22Rv1 (cell line): ENCODE measurements at regions not wholly inside any gene's neighbourhood (a gene's known extent, or its start where the extent isn't known, plus 50 kb on each side); places are given as distances from the start of the nearest gene placed in this dataset.

Experiments used
- CTCF ChIP-seq: fragments of 450-650 bp; IDR thresholded peaks from 2 replicates; pipeline ENCODE4 v1.5.1; 2017; ENCODE audit warnings: mild to moderate bottlenecking
- ZFX ChIP-seq: fragments of 450-650 bp; IDR thresholded peaks from 2 replicates; pipeline ENCODE4 v1.6.1; 2017; ENCODE audit warnings: antibody characterized with exemption, borderline replicate concordance

- TF ChIP-seq CTCF (no peak), ZFX (no peak)
These were observed 273.4 kb upstream of the SIX2 start for GRCh38 chr2:45282646-45283045.
